HCT116 (cell line): ENCODE measurements at regions not wholly inside any gene's neighbourhood (a gene's known extent, or its start where the extent isn't known, plus 50 kb on each side); places are given as distances from the start of the nearest gene placed in this dataset.

Experiments
- ATAC-seq: fragments of 200-7000 bp; cut with Tn5 transposase; 2 replicates; pipeline ENCODE4 v1.9.1; 2020; ENCODE audit warnings: mild to moderate bottlenecking, moderate library complexity
- BruUV-seq: library from RNA; stranded (reverse); fragments of 400-500 nt; replicated peaks from 2 replicates; lab custom pipeline; 2021; lab: Mats Ljungman, UMichigan
- CTCF ChIA-PET: fragments of 300-600 bp; sonication (Branson Sonifier 250); formaldehyde crosslinking; loops from one replicate; lab custom pipeline; 2021; ENCODE audit warnings: antibody characterized with exemption; lab: Charles Lee
- POLR2A ChIA-PET: fragments of 300-600, 350-600 bp; sonication (Branson Sonifier 250); formaldehyde crosslinking; loops from one replicate; lab custom pipeline; 2021; ENCODE audit warnings: antibody characterized with exemption; lab: Charles Lee
- RAD21 ChIA-PET, 2 experiments: fragments of 300-600 bp; sonication (Branson Sonifier 250); formaldehyde crosslinking; loops; one replicate each; lab custom pipeline; 2023; ENCODE audit warnings: low total read pairs in 2 of 2; ENCODE audit not compliant: uncharacterized antibody in 2 of 2, unreplicated experiment in 2 of 2, low non-redundant PET in 1 of 2; lab: Charles Lee
- DNase-seq: peaks from one replicate; pipeline ENCODE4 v3.0.0-alpha.2; 2010; ENCODE audit warnings: low read depth, low spot score
- H2AFZ ChIP-seq: fragments of 200-600 bp; shearing (Covaris generic), sonication (generic); 2 replicates; pipeline ENCODE4 v1.6.1; 2017; ENCODE audit warnings: low read depth, mixed run types, mixed read lengths, antibody characterized with exemption, low read length; ENCODE audit not compliant: poor library complexity, severe bottlenecking
- H3K27ac ChIP-seq: 2 replicates; pipeline ENCODE4 v1.5.1; 2012; ENCODE audit warnings: low read depth, low read length
- H3K27me3 ChIP-seq: fragments of 200-600 bp; sonication (generic); 2 replicates; pipeline ENCODE4 v1.6.1; 2016; ENCODE audit warnings: mixed run types, low read length, mixed read lengths; ENCODE audit not compliant: insufficient read depth
- H3K36me3 ChIP-seq, 2 experiments: fragments of 200-500 bp in 1 of 2; fragments of 200-600 bp in 1 of 2; sonication (Bioruptor generic) in 1 of 2; sonication (generic) in 1 of 2; 2 replicates each; pipeline versions ENCODE4 v1.5.1 to v1.6.1; 2014 to 2016; ENCODE audit warnings: low read length in 2 of 2, inconsistent platforms in 1 of 2, mixed read lengths in 1 of 2, mixed run types in 1 of 2; ENCODE audit not compliant: insufficient read depth in 2 of 2, control insufficient read depth in 1 of 2
- H3K4me1 ChIP-seq, 2 experiments: fragments of 200-600 bp in 1 of 2; sonication (generic) in 1 of 2; 2 replicates each; pipeline versions ENCODE4 v1.5.1 to v1.6.1; 2012 to 2017; ENCODE audit warnings: low read length in 2 of 2, inconsistent platforms in 1 of 2, mild to moderate bottlenecking in 1 of 2, mixed read lengths in 1 of 2, mixed run types in 1 of 2, moderate library complexity in 1 of 2; ENCODE audit not compliant: insufficient read depth in 2 of 2, control insufficient read depth in 1 of 2
- H3K4me2 ChIP-seq: fragments of 200-600 bp; sonication (generic); 2 replicates; pipeline ENCODE4 v1.6.1; 2017; ENCODE audit warnings: mixed run types, low read length, mixed read lengths
- H3K4me3 ChIP-seq, 2 experiments: fragments of 200-600 bp in 1 of 2; sonication (generic) in 1 of 2; replicated peaks in 1 of 2; 2 replicates each; pipeline ENCODE4 v1.5.1; 2011 to 2016; ENCODE audit warnings: low read length in 2 of 2, control low read depth in 1 of 2, low read depth in 1 of 2, mild to moderate bottlenecking in 1 of 2, mixed read lengths in 1 of 2, mixed run types in 1 of 2
- H3K79me2 ChIP-seq: fragments of 200-600 bp; sonication (generic); 2 replicates; pipeline ENCODE4 v1.6.1; 2017; ENCODE audit warnings: mild to moderate bottlenecking, mixed run types, low read length, moderate library complexity, mixed read lengths; ENCODE audit not compliant: insufficient read depth
- H3K9ac ChIP-seq: fragments of 200-600 bp; sonication (generic); 2 replicates; pipeline ENCODE4 v1.6.1; 2016; ENCODE audit warnings: low read length, mixed read lengths
- H3K9me2 ChIP-seq: fragments of 200-600 bp; sonication (generic), shearing (Covaris generic); 2 replicates; pipeline ENCODE4 v1.6.1; 2017; ENCODE audit warnings: mixed run types, mild to moderate bottlenecking, moderate library complexity; ENCODE audit not compliant: insufficient read depth
- H3K9me3 ChIP-seq, 2 experiments: fragments of 200-500 bp in 1 of 2; fragments of 200-600 bp in 1 of 2; sonication (Bioruptor generic) in 1 of 2; sonication (generic) in 1 of 2; 2 replicates each; pipeline ENCODE4 v1.6.1; 2014 to 2017; ENCODE audit warnings: low read length in 2 of 2, mixed read lengths in 2 of 2, inconsistent platforms in 1 of 2, low read depth in 1 of 2, mild to moderate bottlenecking in 1 of 2, mixed run types in 1 of 2, moderate library complexity in 1 of 2; ENCODE audit not compliant: control insufficient read depth in 1 of 2, insufficient read depth in 1 of 2
- H4K20me1 ChIP-seq: fragments of 200-600 bp; sonication (generic), shearing (Covaris generic); 2 replicates; pipeline ENCODE4 v1.6.1; 2017; ENCODE audit warnings: mixed run types, mild to moderate bottlenecking, moderate library complexity; ENCODE audit not compliant: insufficient read depth
- CEBPB ChIP-seq: IDR thresholded peaks from 2 replicates; pipeline ENCODE4 v1.6.1; 2012; ENCODE audit warnings: low read depth
- ELF1 ChIP-seq: IDR thresholded peaks from 2 replicates; pipeline ENCODE4 v1.6.1; 2012; ENCODE audit warnings: low read depth, borderline replicate concordance
- EZH2phosphoT487 ChIP-seq: fragments of 200-600 bp; IDR thresholded peaks from 2 replicates; pipeline ENCODE4 v1.6.1; 2018; ENCODE audit warnings: antibody characterized with exemption, borderline replicate concordance
- FOSL1 ChIP-seq: IDR thresholded peaks from 2 replicates; pipeline ENCODE4 v1.6.1; 2012; ENCODE audit warnings: low read depth
- JUND ChIP-seq: IDR thresholded peaks from 2 replicates; pipeline ENCODE4 v1.6.1; 2012
- POLR2A ChIP-seq: IDR thresholded peaks from 2 replicates; pipeline ENCODE4 v1.7.0; 2011; ENCODE audit warnings: borderline replicate concordance; ENCODE audit not compliant: insufficient read depth, insufficient read length; ENCODE audit errors: extremely low read depth
- POLR2AphosphoS5 ChIP-seq: IDR thresholded peaks from 2 replicates; pipeline ENCODE4 v1.6.1; 2011; ENCODE audit warnings: mild to moderate bottlenecking, low read depth, low read length, moderate library complexity
- RAD21 ChIP-seq: IDR thresholded peaks from 2 replicates; pipeline ENCODE4 v1.6.1; 2012; ENCODE audit warnings: low read depth, mild to moderate bottlenecking
- SIN3A ChIP-seq: IDR thresholded peaks from 2 replicates; pipeline ENCODE4 v1.6.1; 2012; ENCODE audit warnings: low read depth
- SP1 ChIP-seq: IDR thresholded peaks from 2 replicates; pipeline ENCODE4 v1.6.1; 2012; ENCODE audit warnings: low read depth
- SRF ChIP-seq: IDR thresholded peaks from 2 replicates; pipeline ENCODE4 v1.6.1; 2012; ENCODE audit warnings: low read depth
- TCF7L2 ChIP-seq: IDR thresholded peaks from 2 replicates; pipeline ENCODE4 v1.7.0; 2011; ENCODE audit warnings: borderline replicate concordance, inconsistent platforms; ENCODE audit not compliant: insufficient read depth, insufficient read length; ENCODE audit errors: extremely low read depth
- YY1 ChIP-seq: IDR thresholded peaks from 2 replicates; pipeline ENCODE4 v1.6.1; 2011; ENCODE audit warnings: low read length, low read depth, moderate library complexity, mild to moderate bottlenecking; ENCODE audit not compliant: insufficient replicate concordance; ENCODE audit errors: extremely low read depth
- ZNF274 ChIP-seq: fragments of 200-500 bp; sonication (Bioruptor generic); IDR thresholded peaks from 2 replicates; pipeline ENCODE4 v1.6.1; 2014; ENCODE audit warnings: mild to moderate bottlenecking, low read depth, low read length, inconsistent platforms
- intact Hi-C: fragments of 100-400 bp; cut with micrococcal nuclease; formaldehyde crosslinking; loops from 2 replicates; pipeline ENCODE4 v1.10.0; 2022
- TF ChIP-seq, protein P1 (sequence below): IDR thresholded peaks from 2 replicates; pipeline ENCODE4 v1.6.1; 2012
- TF ChIP-seq, protein P2 (sequence below), 3 experiments: fragments of 200-600 bp in 1 of 3; sonication (generic) in 1 of 3; IDR thresholded peaks in 2 of 3; conservative IDR thresholded peaks in 1 of 3; 2 replicates each; pipeline ENCODE4 v1.5.1; 2012 to 2017; ENCODE audit warnings: low read depth in 2 of 3, low read length in 2 of 3, antibody characterized with exemption in 1 of 3, borderline replicate concordance in 1 of 3, control low read depth in 1 of 3, mild to moderate bottlenecking in 1 of 3, mixed read lengths in 1 of 3, mixed run types in 1 of 3, moderate library complexity in 1 of 3; ENCODE audit not compliant: insufficient read depth in 1 of 3
- TF ChIP-seq, protein P3 (sequence below): IDR thresholded peaks from 2 replicates; pipeline ENCODE4 v1.6.1; 2011; ENCODE audit warnings: mild to moderate bottlenecking, low read length, moderate library complexity; ENCODE audit not compliant: insufficient replicate concordance; ENCODE audit errors: extremely low read depth

DNA sequence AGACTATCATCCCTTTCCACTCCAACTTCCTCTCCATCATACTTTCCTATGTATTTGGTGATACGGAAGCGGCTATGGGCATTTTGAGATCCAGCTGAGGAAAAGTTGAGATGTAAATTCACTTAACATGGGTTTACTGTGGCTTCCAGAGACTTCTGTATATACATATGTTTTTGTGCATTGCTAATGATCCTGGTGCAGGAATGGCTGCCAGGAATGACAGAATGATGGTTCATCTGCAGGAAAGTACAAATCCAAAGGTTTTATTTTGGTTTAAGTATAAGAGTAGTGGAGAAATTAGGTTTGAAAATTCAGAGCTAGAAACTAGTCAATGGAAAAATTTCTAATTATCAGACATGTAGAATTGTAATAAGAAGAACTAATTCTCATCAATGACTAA is 95.0 kb upstream of the PAM start:
- CTCF ChIA-PET: interaction anchor here (1.0 kb wide), 1 partner anchor 22 kb away, joined by 4 read pairs; no protein-coding TSS in a partner anchor
- no TSS peak for BruUV-seq
- intact Hi-C loops: no loop called here
- Histone ChIP-seq H3K36me3 (no peaks in the 10 kb centered on the region), H3K27ac (no peak overlapping the region), H3K27me3 (no peaks in the 10 kb centered on the region), H2AFZ (no peak overlapping the region), H3K79me2 (no peaks in the 10 kb centered on the region), H3K9ac (no peak overlapping the region), H3K4me3 (no peak overlapping the region), H4K20me1 (no peaks in the 10 kb centered on the region), H3K4me1 (no peaks in the 10 kb centered on the region), H3K4me2 (no peak overlapping the region), H3K9me2 (no peaks in the 10 kb centered on the region), H3K9me3 (no peaks in the 10 kb centered on the region)
- DNase-seq (no peak), ATAC-seq (no peak)
- POLR2A ChIA-PET: no interaction called here
- RAD21 ChIA-PET: no interaction called here
- no peak for TF ChIP-seq SIN3A

DNA sequence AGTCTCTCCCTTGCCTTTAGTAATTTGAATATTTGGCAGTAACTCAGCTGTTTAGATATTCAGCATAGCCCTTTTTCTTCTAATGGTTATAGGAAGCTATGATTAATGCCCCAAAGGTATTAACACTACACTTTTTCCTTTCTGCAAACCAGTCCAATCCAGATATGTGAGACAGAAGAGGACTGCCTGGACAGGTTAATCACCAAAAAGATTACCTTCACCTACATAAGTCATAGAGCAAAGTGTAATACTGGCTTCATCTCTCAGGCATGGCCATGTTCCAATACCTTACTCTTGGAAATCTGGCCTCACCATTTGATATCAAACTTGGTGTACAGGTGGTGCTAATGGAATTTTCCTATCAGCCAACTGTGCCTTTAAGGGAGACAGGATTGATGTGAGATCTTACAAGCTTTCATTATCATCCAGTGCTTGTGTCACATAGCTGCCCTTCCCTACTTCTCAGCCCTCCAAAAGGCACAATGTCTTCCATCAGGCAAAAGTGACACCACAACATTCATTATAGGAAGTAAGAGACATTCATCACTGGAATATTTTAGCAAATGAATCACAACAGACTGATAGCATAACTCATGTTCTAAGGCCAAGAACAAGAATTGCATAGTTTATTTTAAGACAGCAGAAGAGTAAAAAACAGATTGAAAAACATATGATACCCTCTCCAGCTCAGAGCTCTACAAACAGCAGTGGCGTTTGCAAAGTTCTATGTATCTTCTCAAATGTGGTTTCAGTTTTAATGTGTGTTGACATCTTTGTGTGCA is 91.2 kb upstream of the PAM start:
- Histone ChIP-seq H3K36me3 (no peaks in the 10 kb centered on the region), H3K9ac (no peak overlapping the region), H2AFZ (no peak overlapping the region), H4K20me1 (no peaks in the 10 kb centered on the region), H3K27me3 (no peaks in the 10 kb centered on the region), H3K27ac (no peak overlapping the region), H3K4me1 (no peaks in the 10 kb centered on the region), H3K4me3 (no peak overlapping the region), H3K79me2 (no peaks in the 10 kb centered on the region), H3K9me2 (no peaks in the 10 kb centered on the region), H3K4me2 (no peak overlapping the region), H3K9me3 (no peaks in the 10 kb centered on the region)
- ChIA-PET CTCF (no interaction called here), RAD21 (no interaction called here), POLR2A (no interaction called here)
- TF ChIP-seq FOSL1 (no peak), POLR2AphosphoS5 (no peak), POLR2A (no peak), SP1 (no peak), YY1 (no peak), ELF1 (no peak), EZH2phosphoT487 (no peak), JUND (no peak), RAD21 (no peak), SRF (no peak), TCF7L2 (no peak), CEBPB (no peak), ZNF274 (no peak)
- TF ChIP-seq, protein P1, sequence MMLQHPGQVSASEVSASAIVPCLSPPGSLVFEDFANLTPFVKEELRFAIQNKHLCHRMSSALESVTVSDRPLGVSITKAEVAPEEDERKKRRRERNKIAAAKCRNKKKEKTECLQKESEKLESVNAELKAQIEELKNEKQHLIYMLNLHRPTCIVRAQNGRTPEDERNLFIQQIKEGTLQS: no peak
- TF ChIP-seq, protein P2, sequence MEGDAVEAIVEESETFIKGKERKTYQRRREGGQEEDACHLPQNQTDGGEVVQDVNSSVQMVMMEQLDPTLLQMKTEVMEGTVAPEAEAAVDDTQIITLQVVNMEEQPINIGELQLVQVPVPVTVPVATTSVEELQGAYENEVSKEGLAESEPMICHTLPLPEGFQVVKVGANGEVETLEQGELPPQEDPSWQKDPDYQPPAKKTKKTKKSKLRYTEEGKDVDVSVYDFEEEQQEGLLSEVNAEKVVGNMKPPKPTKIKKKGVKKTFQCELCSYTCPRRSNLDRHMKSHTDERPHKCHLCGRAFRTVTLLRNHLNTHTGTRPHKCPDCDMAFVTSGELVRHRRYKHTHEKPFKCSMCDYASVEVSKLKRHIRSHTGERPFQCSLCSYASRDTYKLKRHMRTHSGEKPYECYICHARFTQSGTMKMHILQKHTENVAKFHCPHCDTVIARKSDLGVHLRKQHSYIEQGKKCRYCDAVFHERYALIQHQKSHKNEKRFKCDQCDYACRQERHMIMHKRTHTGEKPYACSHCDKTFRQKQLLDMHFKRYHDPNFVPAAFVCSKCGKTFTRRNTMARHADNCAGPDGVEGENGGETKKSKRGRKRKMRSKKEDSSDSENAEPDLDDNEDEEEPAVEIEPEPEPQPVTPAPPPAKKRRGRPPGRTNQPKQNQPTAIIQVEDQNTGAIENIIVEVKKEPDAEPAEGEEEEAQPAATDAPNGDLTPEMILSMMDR (IDR thresholded peaks at IDR 0.05 in 2 of 3, conservative IDR thresholded peaks at IDR 0.05 in 1 of 3; ENCODE audit: borderline replicate concordance in 1 of 3, insufficient read depth in 1 of 3, low read depth in 2 of 3, low read length in 2 of 3): no peak
- TF ChIP-seq, protein P3, sequence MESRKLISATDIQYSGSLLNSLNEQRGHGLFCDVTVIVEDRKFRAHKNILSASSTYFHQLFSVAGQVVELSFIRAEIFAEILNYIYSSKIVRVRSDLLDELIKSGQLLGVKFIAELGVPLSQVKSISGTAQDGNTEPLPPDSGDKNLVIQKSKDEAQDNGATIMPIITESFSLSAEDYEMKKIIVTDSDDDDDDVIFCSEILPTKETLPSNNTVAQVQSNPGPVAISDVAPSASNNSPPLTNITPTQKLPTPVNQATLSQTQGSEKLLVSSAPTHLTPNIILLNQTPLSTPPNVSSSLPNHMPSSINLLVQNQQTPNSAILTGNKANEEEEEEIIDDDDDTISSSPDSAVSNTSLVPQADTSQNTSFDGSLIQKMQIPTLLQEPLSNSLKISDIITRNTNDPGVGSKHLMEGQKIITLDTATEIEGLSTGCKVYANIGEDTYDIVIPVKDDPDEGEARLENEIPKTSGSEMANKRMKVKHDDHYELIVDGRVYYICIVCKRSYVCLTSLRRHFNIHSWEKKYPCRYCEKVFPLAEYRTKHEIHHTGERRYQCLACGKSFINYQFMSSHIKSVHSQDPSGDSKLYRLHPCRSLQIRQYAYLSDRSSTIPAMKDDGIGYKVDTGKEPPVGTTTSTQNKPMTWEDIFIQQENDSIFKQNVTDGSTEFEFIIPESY: no peak
- intact Hi-C loops: no loop called here
- BruUV-seq: no TSS peak
- no peak for ATAC-seq
- DNase-seq: no peak
